ENCODE measurements at regions not wholly inside any gene's neighbourhood (a gene's known extent, or its start where the extent isn't known, plus 50 kb on each side); places are given as distances from the start of the nearest gene placed in this dataset.

GRCh38 chr10:106078895-106079576 lies 1085.5 kb downstream of the SORCS1 start:
- DNase-seq (ENCODE audit: insufficient read length, low spot score) (no peak), FAIRE-seq (no peak)
- TF ChIP-seq CTCF (IDR thresholded peaks at IDR 0.05; ENCODE audit: insufficient read depth, missing control alignments): no peak

- TF ChIP-seq CTCF (IDR thresholded peaks at IDR 0.05; ENCODE audit: insufficient read depth, missing control alignments): no peak
- FAIRE-seq: no peak
- DNase-seq (ENCODE audit: insufficient read length, low spot score): no peak
Measured at GRCh38 chr10:106076496-106076895, 1088.0 kb downstream of the SORCS1 start.

GRCh38 chr10:106053061-106053460 lies 1111.4 kb downstream of the SORCS1 start:
- DNase-seq (ENCODE audit: insufficient read length, low spot score): no peak
- TF ChIP-seq CTCF (IDR thresholded peaks at IDR 0.05; ENCODE audit: insufficient read depth, missing control alignments): no peak
- no peak for FAIRE-seq

- no peak for DNase-seq (ENCODE audit: insufficient read length, low spot score)
- FAIRE-seq: peak; percentile 71
- TF ChIP-seq CTCF (IDR thresholded peaks at IDR 0.05; ENCODE audit: insufficient read depth, missing control alignments): no peak
Measured at GRCh38 chr10:106044503-106044902, 1120.0 kb downstream of the SORCS1 start.

- no peak for TF ChIP-seq CTCF (IDR thresholded peaks at IDR 0.05; ENCODE audit: insufficient read depth, missing control alignments)
- DNase-seq (ENCODE audit: insufficient read length, low spot score) (no peak), FAIRE-seq (no peak)
Measured at GRCh38 chr10:106043863-106044262, 1120.6 kb downstream of the SORCS1 start.

- FAIRE-seq: no peak
Measured at GRCh38 chr10:106038246-106038645, 1126.3 kb downstream of the SORCS1 start.

More at GRCh38 chr10:106038246-106038645, 1126.3 kb downstream of the SORCS1 start:
- no peak for TF ChIP-seq CTCF (IDR thresholded peaks at IDR 0.05; ENCODE audit: insufficient read depth, missing control alignments)
- DNase-seq (ENCODE audit: insufficient read length, low spot score): no peak
